Left ventricle myocardium inferior (tissue), 1 donor: ENCODE measurements at regions not wholly inside any gene's neighbourhood (a gene's known extent, or its start where the extent isn't known, plus 50 kb on each side); places are given as distances from the start of the nearest gene placed in this dataset.

Experiments
- DNase-seq: peaks from one replicate; pipeline ENCODE4 v3.0.0-alpha.2; 2020
- H3K27ac ChIP-seq: fragments of 200-600 bp; replicated peaks from 2 replicates; pipeline ENCODE4 v1.8.0; 2021
- H3K27me3 ChIP-seq: fragments of 200-600 bp; 2 replicates; pipeline ENCODE4 v1.8.0; 2021; ENCODE audit warnings: low read depth
- H3K36me3 ChIP-seq: fragments of 200-600 bp; 2 replicates; pipeline ENCODE4 v1.8.0; 2021
- H3K4me1 ChIP-seq: fragments of 200-600 bp; 2 replicates; pipeline ENCODE4 v1.8.0; 2021
- H3K4me3 ChIP-seq: fragments of 200-600 bp; 2 replicates; pipeline ENCODE4 v1.8.0; 2021; ENCODE audit warnings: mild to moderate bottlenecking, moderate library complexity
- H3K9me3 ChIP-seq: fragments of 200-600 bp; replicated peaks from 2 replicates; pipeline ENCODE4 v1.8.0; 2021
- intact Hi-C: fragments of 100-400 bp; cut with micrococcal nuclease; formaldehyde crosslinking; loops from one replicate; pipeline ENCODE4 v1.11.0; 2022
- TF ChIP-seq, protein P1 (sequence below): fragments of 200-600 bp; IDR thresholded peaks from 2 replicates; pipeline ENCODE4 v1.8.0; 2021; ENCODE audit warnings: antibody characterized with exemption, mild to moderate bottlenecking, borderline replicate concordance
- donor health status: DM: no; HTN: yes; CAD: no; lungs with severe emphysema.

GRCh38 chr16:85315866-85316265 lies 203.6 kb upstream of the CIBAR2 start:
- intact Hi-C loops = no loop called here
- Histone ChIP-seq H3K27me3 (no peaks in the 10 kb centered on the region), H3K27ac (no peak overlapping the region), H3K4me1 (peaks cover 26% of the 10 kb centered on the region), H3K36me3 (no peaks in the 10 kb centered on the region), H3K9me3 (no peaks in the 10 kb centered on the region), H3K4me3 (no peak overlapping the region)
- DNase-seq = no peak
- TF ChIP-seq, protein P1, sequence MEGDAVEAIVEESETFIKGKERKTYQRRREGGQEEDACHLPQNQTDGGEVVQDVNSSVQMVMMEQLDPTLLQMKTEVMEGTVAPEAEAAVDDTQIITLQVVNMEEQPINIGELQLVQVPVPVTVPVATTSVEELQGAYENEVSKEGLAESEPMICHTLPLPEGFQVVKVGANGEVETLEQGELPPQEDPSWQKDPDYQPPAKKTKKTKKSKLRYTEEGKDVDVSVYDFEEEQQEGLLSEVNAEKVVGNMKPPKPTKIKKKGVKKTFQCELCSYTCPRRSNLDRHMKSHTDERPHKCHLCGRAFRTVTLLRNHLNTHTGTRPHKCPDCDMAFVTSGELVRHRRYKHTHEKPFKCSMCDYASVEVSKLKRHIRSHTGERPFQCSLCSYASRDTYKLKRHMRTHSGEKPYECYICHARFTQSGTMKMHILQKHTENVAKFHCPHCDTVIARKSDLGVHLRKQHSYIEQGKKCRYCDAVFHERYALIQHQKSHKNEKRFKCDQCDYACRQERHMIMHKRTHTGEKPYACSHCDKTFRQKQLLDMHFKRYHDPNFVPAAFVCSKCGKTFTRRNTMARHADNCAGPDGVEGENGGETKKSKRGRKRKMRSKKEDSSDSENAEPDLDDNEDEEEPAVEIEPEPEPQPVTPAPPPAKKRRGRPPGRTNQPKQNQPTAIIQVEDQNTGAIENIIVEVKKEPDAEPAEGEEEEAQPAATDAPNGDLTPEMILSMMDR = no peak

DNA sequence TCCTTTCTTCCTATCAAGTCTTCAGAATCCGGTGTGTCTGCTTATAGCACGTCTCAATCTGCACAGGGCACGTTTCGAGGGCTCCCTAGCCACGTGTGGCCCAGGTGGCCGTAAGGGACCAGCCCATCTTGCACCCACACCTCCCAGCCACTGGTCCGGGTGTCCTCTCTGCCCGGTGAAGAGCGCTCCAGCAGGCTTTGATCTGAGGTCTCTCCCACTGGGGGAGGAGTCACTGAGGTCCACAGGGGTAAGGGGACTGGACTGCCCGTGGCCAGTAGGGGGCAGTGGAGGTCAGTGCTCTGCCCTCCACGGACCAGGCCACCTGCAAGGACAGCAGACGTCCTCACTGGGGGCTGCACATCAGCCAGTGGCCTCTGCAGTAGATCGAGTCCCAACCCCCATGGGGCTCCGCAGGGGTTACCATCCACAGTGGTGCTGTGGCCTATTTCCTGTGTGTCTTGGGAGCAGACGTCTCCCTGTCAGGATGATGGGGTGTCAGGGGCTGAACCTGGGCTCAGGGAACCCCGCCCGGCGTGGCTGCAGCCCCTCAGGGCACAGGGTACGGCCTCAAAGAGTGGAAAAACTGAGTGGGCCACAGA lies 204.1 kb upstream of the CIBAR2 start:
- intact Hi-C loops = no loop called here
- Histone ChIP-seq H3K4me1 (peaks cover 26% of the 10 kb centered on the region), H3K27ac (no peak overlapping the region)

DNA sequence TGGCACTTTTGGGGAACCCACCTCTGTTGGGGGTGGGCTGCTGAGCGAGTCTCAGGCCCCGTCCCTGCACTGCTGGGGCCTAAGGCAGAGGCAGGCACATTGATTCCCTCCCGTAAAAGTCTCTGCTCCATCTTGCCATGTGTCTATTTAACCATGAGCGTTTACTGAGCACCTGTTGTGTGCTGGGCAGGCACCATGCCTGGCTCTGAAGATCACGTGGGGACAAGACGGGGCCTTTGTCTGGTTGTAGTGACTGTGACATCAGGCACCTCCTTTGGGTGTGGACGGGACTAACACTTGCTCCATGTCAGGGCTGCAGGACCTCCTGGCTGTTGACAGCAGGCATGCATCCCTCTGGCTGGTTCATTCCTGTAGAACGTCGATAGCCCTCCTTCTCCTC lies 204.7 kb upstream of the CIBAR2 start:
- intact Hi-C loops = no loop called here
- no peaks in the 10 kb centered on the region for H3K36me3 ChIP-seq
- TF ChIP-seq, protein P1 = no peak
- DNase-seq = no peak
- peaks cover 27% of the 10 kb centered on the region for H3K4me1 ChIP-seq
- no peak overlapping the region for H3K4me3 ChIP-seq
- H3K27ac ChIP-seq = no peak overlapping the region
- no peaks in the 10 kb centered on the region for H3K9me3 ChIP-seq
- no peaks in the 10 kb centered on the region for H3K27me3 ChIP-seq

More for the DNA sequence above, 204.1 kb upstream of the CIBAR2 start:
- TF ChIP-seq, protein P1 = peak; percentile 86
- H3K9me3 ChIP-seq = no peaks in the 10 kb centered on the region
- no peak overlapping the region for H3K4me3 ChIP-seq
- DNase-seq = peak; percentile 48
- H3K27me3 ChIP-seq = no peaks in the 10 kb centered on the region
- H3K36me3 ChIP-seq = no peaks in the 10 kb centered on the region

- TF ChIP-seq, protein P1 = no peak
- no peaks in the 10 kb centered on the region for H3K9me3 ChIP-seq
- H3K4me3 ChIP-seq = no peak overlapping the region
- H3K36me3 ChIP-seq = no peaks in the 10 kb centered on the region
- DNase-seq = no peak
- intact Hi-C loops = no loop called here
- H3K27me3 ChIP-seq = no peaks in the 10 kb centered on the region
- no peak overlapping the region for H3K27ac ChIP-seq
- peaks cover 34% of the 10 kb centered on the region for H3K4me1 ChIP-seq
These were observed 205.4 kb upstream of the CIBAR2 start for GRCh38 chr16:85317704-85318103.

DNA sequence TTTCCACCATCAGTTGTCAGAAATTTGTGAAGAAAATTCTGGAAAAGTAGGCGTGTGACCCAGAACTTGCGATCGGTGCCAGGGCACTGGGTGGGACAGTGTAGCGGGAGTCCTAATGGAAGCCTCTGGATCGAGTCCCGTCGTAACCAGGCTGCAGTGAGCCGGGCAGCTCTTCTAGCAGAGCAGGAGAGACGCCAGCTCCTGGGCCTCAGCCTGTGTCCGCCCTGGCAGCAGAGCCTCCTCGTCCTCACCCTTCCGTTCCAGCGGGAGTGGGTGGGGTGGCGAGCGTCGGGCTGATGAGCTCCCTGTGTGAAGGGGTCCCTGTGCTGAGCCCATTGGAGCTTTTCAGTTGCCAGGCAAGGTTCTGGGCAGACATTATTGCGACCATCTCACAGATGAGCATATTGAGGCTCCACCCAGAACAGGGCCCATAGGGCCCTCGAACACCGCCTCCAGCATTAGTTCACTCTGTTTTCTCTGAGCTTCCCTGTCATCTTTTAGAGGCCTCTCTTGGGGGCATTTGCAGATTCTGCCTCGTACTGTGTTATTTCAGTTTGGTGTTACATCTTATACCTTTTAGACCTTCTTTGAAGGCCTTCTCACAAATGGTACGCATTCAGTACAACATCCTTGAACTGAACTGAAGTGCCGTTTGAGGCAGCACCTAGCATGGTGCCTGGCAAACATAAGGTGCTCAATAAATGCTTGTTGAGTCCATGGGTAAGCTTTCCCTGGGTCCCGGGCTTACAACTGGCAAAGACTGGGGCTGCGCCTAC lies 207.1 kb upstream of the CIBAR2 start:
- no peak for DNase-seq
- no peaks in the 10 kb centered on the region for H3K27me3 ChIP-seq
- no peaks in the 10 kb centered on the region for H3K36me3 ChIP-seq
- H3K27ac ChIP-seq = no peak overlapping the region
- no peak overlapping the region for H3K4me3 ChIP-seq
- H3K9me3 ChIP-seq = no peaks in the 10 kb centered on the region
- TF ChIP-seq, protein P1 = no peak
- peaks cover 33% of the 10 kb centered on the region for H3K4me1 ChIP-seq
- intact Hi-C loops = no loop called here
